ENCODE measurements at regions not wholly inside any gene's neighbourhood (a gene's known extent, or its start where the extent isn't known, plus 50 kb on each side); places are given as distances from the start of the nearest gene placed in this dataset.

DNA sequence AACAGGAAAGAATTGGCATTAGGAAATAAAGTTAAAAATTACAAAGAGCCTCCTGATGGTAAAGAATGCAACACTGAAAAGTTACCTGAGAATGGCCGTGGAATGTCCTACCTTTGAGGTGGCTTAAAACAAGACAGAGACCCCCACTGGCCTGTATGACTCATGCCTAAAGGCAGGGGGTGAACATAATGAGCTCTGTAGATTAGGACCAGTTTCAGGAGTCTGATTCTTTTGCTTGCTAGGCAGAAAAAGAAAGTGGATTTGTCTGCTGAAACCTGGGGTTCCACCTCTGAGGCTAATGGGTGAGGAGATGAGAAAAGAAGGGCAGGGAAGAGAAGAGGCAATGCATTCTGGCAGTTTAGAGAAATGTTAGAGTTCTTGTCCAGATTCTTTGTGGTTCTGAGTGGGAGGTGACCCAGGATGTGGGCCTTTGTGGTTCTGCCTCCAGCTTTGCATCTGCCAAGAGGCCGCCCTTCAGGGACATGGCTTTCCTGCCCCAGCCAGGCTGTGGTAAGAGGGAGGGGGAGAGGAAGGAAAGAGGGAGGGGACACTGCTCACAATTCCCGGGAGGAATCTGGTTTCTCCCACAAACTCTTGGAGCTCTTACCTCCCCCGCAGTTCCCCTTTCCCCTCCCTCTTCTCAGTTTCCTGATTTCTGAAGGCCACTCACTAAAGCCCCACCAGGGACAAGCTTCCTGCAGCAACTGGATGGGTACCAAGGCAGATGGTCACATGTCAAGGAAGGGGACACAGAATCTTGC, 109.6 kb downstream of the EFNB1 start:
- ATAC-seq (replicated peaks) (no peak), DNase-seq (no peak)
- Mint-ChIP-seq H3K27me3 (peaks cover 0 to 10% of the 10 kb centered on the region in 2 donors), H3K27ac (no peak overlapping the region), H3K36me3 (no peaks in the 10 kb centered on the region), H3K9me3 (no peaks in the 10 kb centered on the region), H3K4me3 (no peak overlapping the region), H3K4me1 (peaks cover 0 to 2% of the 10 kb centered on the region in 2 donors)

GRCh38 chrX:68937581-68937980, 108.8 kb downstream of the EFNB1 start:
- Mint-ChIP-seq H3K4me1 (peaks cover 0 to 2% of the 10 kb centered on the region in 2 donors), H3K27ac (no peak overlapping the region), H3K4me3 (no peak overlapping the region), H3K36me3 (no peaks in the 10 kb centered on the region), H3K27me3 (peaks cover 0 to 10% of the 10 kb centered on the region in 2 donors), H3K9me3 (no peaks in the 10 kb centered on the region)
- ATAC-seq (replicated peaks) (no peak), DNase-seq (no peak)

DNA sequence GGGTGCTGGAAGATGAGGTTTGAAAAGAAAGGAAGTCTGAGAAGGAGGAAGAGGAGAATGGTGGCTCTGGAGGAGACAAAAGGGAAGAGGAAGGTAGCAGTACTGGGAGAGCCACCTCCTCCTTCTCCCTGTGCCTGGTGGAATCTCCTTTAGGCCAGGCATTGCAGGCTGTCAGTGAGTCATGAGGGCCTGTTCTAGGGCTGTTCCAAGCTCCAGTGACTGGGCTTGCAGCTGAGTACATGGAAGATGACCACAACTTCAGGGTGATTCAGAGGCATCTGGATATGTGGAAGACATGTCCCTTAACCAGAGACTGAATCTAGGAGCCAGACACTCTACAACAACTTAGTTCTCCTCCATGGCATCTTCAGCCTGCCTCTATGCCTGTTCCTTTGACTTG, 107.8 kb downstream of the EFNB1 start:
- no peaks in the 10 kb centered on the region for H3K9me3 Mint-ChIP-seq
- no peaks in the 10 kb centered on the region for H3K36me3 Mint-ChIP-seq
- H3K27me3 Mint-ChIP-seq, result peaks cover 0 to 10% of the 10 kb centered on the region in 2 donors
- peaks cover 0 to 2% of the 10 kb centered on the region in 2 donors for H3K4me1 Mint-ChIP-seq
- no peak overlapping the region for H3K4me3 Mint-ChIP-seq
- no peak for DNase-seq
- no peak overlapping the region for H3K27ac Mint-ChIP-seq
- no peak for ATAC-seq (replicated peaks)

- ATAC-seq (replicated peaks) (no peak), DNase-seq (no peak)
- H3K27ac Mint-ChIP-seq, result no peak overlapping the region
- peaks cover 0 to 2% of the 10 kb centered on the region in 2 donors for H3K4me1 Mint-ChIP-seq
- H3K36me3 Mint-ChIP-seq, result no peaks in the 10 kb centered on the region
- H3K4me3 Mint-ChIP-seq, result no peak overlapping the region
- peaks cover 0 to 8% of the 10 kb centered on the region in 2 donors for H3K27me3 Mint-ChIP-seq
- no peaks in the 10 kb centered on the region for H3K9me3 Mint-ChIP-seq
These were observed 107.3 kb downstream of the EFNB1 start for GRCh38 chrX:68936126-68936525.

DNA sequence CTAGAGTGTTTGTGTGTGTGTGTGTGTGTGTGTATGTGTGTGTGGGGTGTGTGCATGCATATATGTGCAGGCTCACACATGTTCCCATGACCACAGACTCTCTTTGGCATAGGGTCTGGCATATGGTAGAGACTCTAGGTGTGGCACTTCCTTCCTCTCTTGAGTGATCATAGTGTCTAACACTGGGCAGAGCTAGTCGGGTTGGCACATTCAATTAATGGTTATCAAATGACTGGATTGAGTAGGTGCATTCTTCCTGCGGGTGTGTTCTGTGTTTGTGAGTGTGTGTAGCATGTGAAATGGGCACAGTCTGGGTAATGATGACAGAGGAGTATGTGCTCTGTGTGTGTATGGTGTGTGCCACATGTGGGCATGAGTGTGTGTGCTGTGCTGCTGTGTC, 106.5 kb downstream of the EFNB1 start:
- ATAC-seq (replicated peaks) (no peak), DNase-seq (no peak)
- no peak overlapping the region for H3K27ac Mint-ChIP-seq
- no peaks in the 10 kb centered on the region for H3K9me3 Mint-ChIP-seq
- peaks cover 0 to 2% of the 10 kb centered on the region in 2 donors for H3K4me1 Mint-ChIP-seq
- no peaks in the 10 kb centered on the region for H3K36me3 Mint-ChIP-seq
- peaks cover 0 to under 1% of the 10 kb centered on the region in 2 donors for H3K27me3 Mint-ChIP-seq
- H3K4me3 Mint-ChIP-seq, result no peak overlapping the region

- Mint-ChIP-seq H3K36me3 (no peaks in the 10 kb centered on the region), H3K4me3 (no peak overlapping the region), H3K4me1 (peaks cover 0 to 2% of the 10 kb centered on the region in 2 donors), H3K27ac (no peak overlapping the region), H3K27me3 (no peaks in the 10 kb centered on the region), H3K9me3 (no peaks in the 10 kb centered on the region)
- ATAC-seq (replicated peaks) (no peak), DNase-seq (no peak)
These were observed 106.1 kb downstream of the EFNB1 start for GRCh38 chrX:68934922-68935321.

GRCh38 chrX:68934421-68934820, 105.6 kb downstream of the EFNB1 start:
- Mint-ChIP-seq H3K4me3 (no peak overlapping the region), H3K9me3 (no peaks in the 10 kb centered on the region), H3K36me3 (no peaks in the 10 kb centered on the region), H3K4me1 (peaks cover 0 to 2% of the 10 kb centered on the region in 2 donors), H3K27me3 (no peaks in the 10 kb centered on the region), H3K27ac (no peak overlapping the region)
- ATAC-seq (replicated peaks) (no peak), DNase-seq (no peak)

DNA sequence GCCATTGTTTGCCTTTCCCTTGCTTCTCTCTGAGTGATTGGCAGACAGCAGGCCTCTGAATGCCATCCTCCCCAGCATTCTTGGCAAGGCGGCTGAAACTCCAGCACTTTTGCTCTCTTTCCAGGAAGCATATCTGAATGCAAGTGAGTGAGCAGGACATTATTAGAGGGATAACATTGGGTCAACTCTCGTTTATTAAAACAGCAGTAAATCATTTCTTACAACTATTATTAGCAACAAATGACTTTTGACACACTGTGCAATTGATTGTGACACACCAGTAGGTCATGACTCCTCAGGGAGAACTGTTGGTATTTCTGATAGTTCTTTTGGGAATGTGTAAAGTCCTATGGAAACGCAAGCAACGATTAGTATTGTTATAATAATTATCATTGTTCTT, 103.8 kb downstream of the EFNB1 start:
- Mint-ChIP-seq H3K27me3 (no peaks in the 10 kb centered on the region), H3K9me3 (no peaks in the 10 kb centered on the region), H3K36me3 (no peaks in the 10 kb centered on the region), H3K4me3 (no peak overlapping the region), H3K27ac (no peak overlapping the region), H3K4me1 (peaks cover 0 to 2% of the 10 kb centered on the region in 2 donors)
- DNase-seq (no peak), ATAC-seq (replicated peaks) (no peak)

DNA sequence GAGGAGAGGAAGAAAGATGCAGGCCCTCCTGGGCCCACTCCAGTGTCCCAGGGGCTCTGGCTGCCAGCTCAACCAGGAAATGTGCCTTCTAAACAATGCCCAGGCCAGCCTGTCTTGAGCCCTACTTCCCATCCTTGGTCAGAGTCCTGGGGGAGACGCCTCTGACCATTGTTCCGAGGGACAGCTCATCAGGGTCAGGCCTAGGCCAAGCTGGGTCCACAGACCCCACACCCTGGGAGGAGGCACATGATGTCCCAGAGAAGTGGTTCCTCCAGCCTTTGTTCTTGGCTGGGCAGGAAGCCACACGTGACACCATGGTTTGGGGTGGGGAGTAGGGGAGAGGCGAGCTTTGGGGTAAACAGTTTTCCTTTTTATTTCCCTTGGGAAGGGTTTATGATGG, 102.5 kb downstream of the EFNB1 start:
- DNase-seq (no peak), ATAC-seq (replicated peaks) (no peak)
- Mint-ChIP-seq H3K4me1 (peaks cover 0 to 2% of the 10 kb centered on the region in 2 donors), H3K4me3 (no peak overlapping the region), H3K27me3 (no peaks in the 10 kb centered on the region), H3K36me3 (no peaks in the 10 kb centered on the region), H3K27ac (no peak overlapping the region), H3K9me3 (no peaks in the 10 kb centered on the region)

DNA sequence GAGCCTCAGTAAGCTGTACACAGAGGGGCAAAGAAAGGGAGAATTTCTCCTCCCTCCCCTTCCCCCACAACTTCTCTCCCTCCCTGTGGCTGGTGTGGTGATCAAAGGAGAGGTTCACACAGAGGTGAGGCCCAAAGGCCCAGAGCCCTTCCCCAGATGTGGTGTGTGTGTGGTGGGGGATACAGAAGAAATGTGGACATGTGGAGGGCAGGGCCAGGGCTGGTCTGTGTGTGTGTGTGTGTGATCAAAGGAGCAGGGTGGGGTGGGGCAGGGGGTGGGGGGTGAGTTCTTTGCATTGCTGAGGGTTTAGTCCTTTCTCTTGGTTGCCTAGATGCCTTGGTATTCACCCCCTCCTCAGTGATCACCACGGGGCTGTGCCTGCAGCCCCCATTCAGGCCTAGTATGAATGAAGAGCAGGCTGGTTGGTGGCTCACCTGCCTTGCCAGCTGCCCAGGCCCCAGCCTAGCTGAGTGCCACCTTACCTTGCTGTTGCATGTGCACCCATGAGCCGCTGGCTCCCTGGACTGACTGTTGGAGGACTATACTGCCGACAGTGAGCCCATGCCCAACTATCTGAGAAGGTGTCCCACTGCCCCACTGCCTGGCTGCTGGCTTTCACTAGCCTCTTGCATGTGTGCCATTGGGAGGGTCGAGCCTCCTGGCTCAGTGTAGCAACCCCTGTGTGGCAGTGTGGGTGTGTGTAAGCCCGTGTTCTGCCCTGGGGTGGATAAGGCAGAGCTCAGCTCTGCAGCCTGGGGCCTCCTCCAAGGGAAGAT, 101.9 kb downstream of the EFNB1 start:
- no peaks in the 10 kb centered on the region for H3K27me3 Mint-ChIP-seq
- no peak overlapping the region for H3K4me3 Mint-ChIP-seq
- H3K36me3 Mint-ChIP-seq, result no peaks in the 10 kb centered on the region
- no peaks in the 10 kb centered on the region for H3K9me3 Mint-ChIP-seq
- H3K4me1 Mint-ChIP-seq, result peaks cover 0 to 2% of the 10 kb centered on the region in 2 donors
- DNase-seq (no peak), ATAC-seq (replicated peaks) (no peak)
- no peak overlapping the region for H3K27ac Mint-ChIP-seq

GRCh38 chrX:68929332-68930150, 100.7 kb downstream of the EFNB1 start:
- Mint-ChIP-seq H3K27me3 (no peaks in the 10 kb centered on the region), H3K4me3 (no peak overlapping the region), H3K9me3 (no peaks in the 10 kb centered on the region), H3K27ac (peak overlapping the region; percentile 63), H3K4me1 (no peaks in the 10 kb centered on the region), H3K36me3 (no peaks in the 10 kb centered on the region)
- DNase-seq (no peak), ATAC-seq (replicated peaks) (no peak)

DNA sequence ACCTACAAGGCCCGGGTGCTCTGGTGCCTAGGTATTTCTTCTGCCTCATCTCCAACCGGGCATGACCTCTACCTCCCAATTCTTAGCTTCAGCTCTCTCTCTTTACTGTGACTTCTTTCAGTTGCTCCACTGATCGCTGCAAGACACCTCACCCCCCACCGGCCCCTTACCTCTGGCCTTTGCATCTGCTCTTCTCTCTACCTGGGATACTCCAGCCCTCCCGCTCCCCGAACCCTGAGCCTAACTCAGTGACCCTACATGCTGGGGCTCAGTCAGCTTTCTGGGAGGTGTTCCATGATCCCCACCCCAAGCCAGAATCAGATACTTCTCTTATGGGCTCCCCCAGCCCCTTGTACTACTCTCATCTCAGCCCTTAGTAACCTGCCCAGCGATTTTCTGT, 99.6 kb downstream of the EFNB1 start:
- no peaks in the 10 kb centered on the region for H3K9me3 Mint-ChIP-seq
- no peaks in the 10 kb centered on the region for H3K4me1 Mint-ChIP-seq
- H3K27me3 Mint-ChIP-seq, result no peaks in the 10 kb centered on the region
- ATAC-seq (replicated peaks), result no peak
- H3K4me3 Mint-ChIP-seq, result no peak overlapping the region
- DNase-seq, result no peak
- H3K36me3 Mint-ChIP-seq, result no peaks in the 10 kb centered on the region
- H3K27ac Mint-ChIP-seq, result no peak overlapping the region

GRCh38 chrX:68927178-68927577, 98.4 kb downstream of the EFNB1 start:
- H3K36me3 Mint-ChIP-seq, result no peaks in the 10 kb centered on the region
- no peak overlapping the region for H3K4me3 Mint-ChIP-seq
- ATAC-seq (replicated peaks) (no peak), DNase-seq (no peak)
- no peaks in the 10 kb centered on the region for H3K9me3 Mint-ChIP-seq
- no peak overlapping the region for H3K27ac Mint-ChIP-seq
- H3K4me1 Mint-ChIP-seq, result no peaks in the 10 kb centered on the region
- H3K27me3 Mint-ChIP-seq, result no peaks in the 10 kb centered on the region

- H3K4me3 Mint-ChIP-seq, result no peak overlapping the region
- no peak for ATAC-seq (replicated peaks)
- no peaks in the 10 kb centered on the region for H3K27me3 Mint-ChIP-seq
- H3K36me3 Mint-ChIP-seq, result no peaks in the 10 kb centered on the region
- DNase-seq, result no peak
- no peaks in the 10 kb centered on the region for H3K4me1 Mint-ChIP-seq
- H3K9me3 Mint-ChIP-seq, result no peaks in the 10 kb centered on the region
- H3K27ac Mint-ChIP-seq, result no peak overlapping the region
These were observed 94.3 kb downstream of the EFNB1 start for GRCh38 chrX:68923147-68923546.

Measured in stimulated activated naive B cell treated with anti-CD40 and anti-IgM and Interleukin-4, amounts not matched to agents 10 μg/mL and 1 μg/mL and 100 μg/mL, for 72 hours (primary cell).